HG03097 (cell line): ENCODE measurements at regions not wholly inside any gene's neighbourhood (a gene's known extent, or its start where the extent isn't known, plus 50 kb on each side); places are given as distances from the start of the nearest gene placed in this dataset.
"Not testable (repeated sequence)": the region's sequence is repeated elsewhere in the genome, so short reads cannot be mapped to it uniquely, and the experiment has no call there.

Source experiments
- ATAC-seq: cut with Tn5 transposase; IDR thresholded peaks from one replicate; pipeline ENCODE4 v1.9.1; 2021; ENCODE audit not compliant: unreplicated experiment, low FRiP score

DNA sequence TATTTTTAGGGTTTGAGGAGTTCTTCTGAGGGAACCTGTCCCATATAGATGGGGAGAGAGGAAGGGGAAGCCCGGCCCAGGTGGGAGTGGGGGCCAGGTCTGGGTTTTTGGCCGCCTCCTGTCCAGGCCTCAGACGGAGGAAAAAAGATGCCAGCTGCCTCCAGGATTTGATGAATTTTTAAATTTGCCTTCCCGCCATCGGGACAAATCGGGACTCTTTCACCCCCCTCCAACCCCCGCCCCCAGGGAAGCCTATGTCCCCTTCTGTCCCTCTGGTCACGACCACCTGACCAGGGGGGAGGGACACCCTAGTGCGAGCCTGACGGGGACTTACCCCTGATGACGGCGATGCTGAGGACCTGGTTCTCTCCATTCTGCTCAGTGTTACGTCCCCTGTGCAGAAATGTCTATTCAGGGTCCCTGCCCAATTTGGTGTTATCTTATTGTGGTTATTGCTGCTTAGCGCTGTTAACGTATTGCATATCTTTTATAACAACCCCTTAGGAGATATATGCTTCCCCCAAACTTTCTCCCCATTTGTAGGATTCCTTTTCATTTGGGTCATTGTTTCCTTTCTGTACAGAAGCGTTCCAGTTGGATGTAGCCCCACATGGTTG, 115.9 kb upstream of the GRK3 start:
- ATAC-seq: peak; percentile 26

DNA sequence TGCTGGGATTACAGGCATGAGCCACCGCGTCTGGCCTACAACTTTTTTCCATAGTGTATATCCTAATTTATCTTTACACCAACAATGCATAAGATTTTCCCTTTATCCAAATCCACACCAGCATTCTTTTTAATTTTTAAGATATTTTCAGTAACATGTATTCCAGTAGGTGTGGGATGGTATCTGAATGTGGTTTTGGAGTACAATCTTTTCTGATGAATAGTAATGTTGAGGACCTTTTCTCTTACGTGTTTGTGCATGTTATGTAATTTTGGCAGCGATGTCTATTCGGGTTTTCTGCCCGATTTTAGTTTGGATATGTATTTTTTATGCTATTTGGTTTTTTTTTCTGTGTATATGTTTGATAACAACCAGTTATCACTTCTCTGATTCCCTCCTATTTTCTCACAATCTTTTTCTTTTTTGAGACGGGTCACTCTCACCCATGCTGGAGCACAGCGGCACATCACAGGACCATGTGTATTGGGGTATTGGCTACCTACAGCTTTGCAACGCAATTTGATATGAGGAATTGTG, 114.6 kb upstream of the GRK3 start:
- ATAC-seq: no peak

DNA sequence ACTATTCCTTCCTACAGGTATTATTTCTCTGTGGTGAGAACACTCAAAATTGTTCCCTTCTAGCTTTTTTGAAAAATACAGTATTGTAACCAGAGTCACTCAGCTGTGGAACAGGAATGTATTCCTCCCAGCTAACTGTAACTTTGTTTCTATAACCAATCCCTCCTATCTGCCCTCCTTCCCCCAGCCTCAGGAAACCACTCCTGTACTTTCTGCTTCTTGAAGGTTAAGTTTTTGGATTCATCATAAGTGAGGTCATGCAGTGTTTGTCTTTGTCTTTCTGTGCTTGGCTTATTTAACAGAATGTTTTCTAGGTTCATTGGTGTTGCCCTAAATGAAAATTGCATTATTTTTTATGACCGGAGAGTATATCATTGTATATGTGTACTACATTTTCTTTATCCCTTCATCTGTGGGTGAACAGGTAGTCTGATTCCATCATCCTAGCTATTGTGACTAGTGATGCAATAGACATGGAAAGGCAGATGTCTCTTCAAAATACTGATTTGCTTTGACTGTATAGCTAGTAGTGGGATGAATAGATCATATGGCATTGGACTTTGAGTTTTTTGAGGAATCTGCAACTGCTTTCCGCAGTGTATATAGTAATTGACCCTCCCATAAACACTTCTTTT, 112.9 kb upstream of the GRK3 start:
- no peak for ATAC-seq

DNA sequence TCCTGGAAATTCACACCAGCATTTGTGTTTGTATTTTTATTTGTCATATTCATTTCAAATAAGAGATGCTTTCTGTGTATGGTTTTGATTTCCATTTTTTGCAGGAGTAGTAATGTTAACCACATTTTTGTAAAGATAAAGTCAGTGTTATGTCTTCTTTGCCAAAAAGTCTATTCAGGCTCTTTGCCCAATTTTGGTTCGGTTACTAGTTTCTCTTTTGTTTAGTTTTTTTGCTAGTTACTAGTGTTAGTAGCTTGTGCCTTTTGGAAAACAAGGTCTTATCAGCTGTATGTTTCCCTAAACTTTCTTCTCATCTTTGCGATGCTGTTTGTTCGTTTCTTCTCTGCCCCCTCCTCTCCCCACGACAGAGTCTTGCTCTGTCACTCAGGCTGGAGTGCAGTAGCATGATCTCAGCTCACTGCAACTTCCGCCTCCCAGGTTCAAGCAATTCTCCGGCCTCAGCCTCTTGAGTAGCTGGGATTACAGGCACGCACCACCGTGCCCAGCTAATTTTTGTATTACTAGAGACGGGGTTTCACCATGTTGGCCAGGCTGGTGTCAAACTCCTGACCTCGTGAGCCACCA, 112.3 kb upstream of the GRK3 start:
- ATAC-seq: no peak

DNA sequence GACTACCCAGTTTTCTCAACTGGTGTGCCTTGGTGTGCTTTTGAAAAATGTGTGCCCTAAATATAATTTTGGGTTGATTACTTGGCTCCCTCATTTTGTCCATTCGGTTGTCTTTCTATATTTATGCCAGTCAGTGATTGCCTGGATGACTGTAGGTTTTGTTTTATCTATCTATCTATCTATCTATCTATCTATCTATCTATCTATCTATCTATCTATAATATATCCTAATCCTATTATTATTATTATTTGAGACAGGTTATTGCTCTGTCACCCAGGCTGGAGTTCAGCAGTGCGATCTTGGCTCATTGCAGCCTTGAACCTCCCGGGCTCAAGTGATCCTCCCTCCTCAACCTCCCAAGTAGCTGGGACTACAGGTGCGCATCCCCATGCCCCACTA, 111.4 kb upstream of the GRK3 start:
- ATAC-seq: no peak

DNA sequence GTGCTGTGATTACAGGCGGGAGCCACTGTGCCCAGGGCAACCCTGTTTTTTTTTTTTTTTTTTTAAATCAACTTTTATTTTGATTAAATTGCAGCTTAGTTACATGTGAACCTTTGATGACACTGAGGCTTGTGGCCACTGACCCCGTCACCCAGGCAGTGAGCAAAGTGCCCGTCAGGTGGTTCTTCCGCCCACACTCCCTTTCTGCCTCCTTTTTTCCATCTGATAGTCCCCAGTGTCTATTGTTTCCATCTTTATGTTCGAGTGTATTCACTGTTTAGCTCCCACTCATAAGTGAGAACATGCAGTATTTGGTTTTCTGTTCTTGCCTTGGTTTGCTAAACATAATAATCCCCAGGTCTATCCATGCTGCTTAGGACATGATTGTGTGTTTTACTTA, 110.9 kb upstream of the GRK3 start:
- ATAC-seq: no peak

DNA sequence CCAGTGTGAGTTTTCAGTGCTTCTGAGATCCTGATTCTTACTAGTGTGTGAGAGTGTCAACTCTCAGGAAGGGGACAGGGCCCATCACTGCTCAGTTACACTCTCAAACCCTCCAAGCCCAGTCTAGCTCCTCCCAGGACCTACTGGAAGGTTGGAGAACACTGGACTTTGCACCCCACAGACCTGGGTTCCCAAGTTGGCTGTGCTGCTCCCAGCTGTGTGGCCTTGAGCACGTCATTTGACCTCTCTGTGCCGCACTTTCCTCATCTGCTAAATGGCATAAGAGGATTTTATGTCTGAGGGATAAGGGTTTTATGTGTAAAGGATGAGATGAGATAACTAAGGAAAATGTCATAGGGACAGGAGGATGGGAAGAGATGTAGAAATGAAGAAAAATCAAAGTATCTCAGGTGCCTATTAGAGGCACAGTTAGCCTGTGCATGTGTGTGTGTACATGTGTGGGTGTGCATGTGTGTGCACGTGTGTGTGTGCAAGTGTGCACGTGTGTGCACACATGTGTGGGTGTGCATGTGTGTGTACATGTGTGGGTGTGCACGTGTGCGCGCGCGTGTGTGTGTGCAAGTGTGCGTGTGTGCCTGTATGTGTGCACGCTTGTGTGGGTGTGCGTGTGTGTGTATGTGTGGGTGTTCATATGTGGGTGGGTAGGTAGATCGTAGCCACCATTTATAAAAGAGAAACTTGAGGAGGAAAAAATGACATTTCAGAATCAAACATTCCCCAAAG, 108.0 kb upstream of the GRK3 start:
- ATAC-seq: not testable (repeated sequence)

DNA sequence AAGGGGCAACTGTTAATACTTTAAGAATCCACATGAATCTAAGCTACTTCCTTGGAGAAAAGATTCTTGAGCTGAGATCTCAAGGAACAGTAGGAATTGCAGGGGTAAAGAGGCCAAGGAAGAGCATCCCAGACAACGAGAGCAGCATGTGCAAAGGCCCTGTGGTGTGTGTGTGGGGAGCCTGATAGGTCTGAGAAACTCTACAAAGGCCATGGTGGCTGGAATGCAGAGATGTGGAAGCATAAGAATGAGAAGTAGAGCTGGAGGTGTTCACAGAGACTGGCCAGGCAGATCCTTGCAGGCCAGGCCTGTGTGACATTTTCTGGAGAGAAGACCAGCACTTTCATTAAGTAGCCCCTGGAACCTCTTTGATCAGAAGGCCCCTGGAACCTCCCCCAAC, 105.8 kb upstream of the GRK3 start:
- ATAC-seq: not testable (repeated sequence)

DNA sequence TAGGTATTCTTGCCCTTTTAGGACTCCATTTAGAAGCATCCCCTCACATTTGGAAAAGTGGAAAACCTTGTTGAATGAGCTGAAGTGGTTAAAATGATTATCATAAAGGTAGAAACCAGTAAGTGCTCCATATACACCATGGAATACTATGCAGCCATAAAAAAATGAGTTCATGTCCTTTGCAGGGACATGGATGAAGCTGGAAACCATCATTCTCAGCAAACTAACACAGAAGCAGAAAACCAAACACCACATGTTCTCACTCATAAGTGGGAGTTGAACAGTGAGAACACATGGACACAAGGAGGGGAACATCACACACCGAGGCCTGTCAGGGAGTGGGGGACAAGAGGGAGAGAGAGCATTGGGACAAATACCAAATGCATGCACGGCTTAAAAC, 103.8 kb upstream of the GRK3 start:
- ATAC-seq: not testable (repeated sequence)

DNA sequence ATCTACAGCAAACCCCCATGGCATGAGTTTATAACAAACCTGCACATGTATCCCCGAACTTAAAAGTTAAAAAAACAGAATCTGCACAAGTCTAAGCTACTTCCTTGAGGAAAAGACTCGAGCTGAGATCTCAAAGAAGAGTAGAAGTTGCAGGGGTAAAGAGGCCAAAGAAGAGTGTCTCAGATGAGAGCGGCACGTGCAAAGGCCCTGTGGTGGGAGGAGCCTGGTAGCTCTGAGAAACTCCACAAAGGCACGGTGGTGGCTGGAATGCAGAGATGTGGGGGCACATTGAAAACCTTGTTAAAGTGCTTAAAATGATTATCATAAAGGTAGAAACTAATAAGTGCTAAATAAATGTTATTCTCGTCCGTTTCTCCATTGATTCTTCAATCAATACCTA, 103.2 kb upstream of the GRK3 start:
- no peak for ATAC-seq

DNA sequence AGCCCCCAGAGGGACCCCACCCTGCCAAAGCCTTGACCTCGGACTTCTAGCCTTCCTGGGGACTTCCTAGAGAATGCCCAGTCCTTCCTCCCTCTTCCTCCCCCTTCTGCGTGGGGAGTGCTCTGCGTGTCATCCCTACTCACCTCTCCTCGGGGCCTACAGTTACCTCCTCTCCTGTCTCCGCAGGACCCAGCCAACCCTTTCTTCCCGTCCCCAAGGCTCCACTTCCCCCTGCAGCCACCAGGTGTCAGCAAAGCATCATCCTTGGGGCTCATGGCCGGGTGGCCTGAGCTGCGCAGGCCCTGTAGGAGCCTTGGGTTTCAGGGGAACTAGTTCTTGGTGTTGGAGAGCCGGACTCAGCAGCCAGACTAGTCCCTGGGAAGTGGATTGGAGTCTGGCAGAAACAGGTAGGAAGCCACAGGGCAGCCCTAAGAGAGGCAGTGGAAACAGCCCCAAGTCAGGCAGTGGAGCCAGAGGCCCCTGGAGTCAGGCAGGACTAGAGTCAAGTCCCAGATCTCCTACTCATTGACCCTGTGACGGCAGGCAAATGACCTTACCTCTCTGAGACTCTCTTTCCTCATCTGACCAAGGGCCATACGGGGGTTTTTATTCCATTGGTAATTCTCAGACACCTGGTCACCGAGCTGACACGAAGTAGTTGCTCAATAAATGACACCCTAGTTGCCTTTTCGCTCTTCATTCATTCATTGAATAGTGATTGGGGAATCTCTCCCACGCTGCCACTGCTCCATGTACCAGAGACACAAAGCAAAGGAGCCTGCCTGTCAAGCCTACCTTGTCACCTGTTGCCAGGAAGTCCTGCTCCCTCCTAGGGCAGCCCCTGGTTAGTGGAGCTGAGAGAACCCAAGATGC, 101.8 kb upstream of the GRK3 start:
- ATAC-seq: peak; percentile 57

DNA sequence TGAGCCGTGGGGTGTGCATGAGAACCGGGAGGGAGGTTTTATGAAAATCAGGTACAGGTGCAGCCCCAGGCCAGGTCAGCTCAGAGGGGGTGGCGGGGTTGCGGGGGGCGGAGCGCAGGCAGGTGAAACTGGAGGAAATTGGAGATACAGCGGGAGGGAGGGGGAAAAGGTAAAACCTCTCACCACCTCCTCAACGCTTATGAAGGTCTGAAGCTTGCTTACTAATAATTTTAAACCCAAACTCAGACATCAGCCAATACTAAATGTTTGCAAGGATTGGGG, 101.2 kb upstream of the GRK3 start:
- not testable (repeated sequence) for ATAC-seq

DNA sequence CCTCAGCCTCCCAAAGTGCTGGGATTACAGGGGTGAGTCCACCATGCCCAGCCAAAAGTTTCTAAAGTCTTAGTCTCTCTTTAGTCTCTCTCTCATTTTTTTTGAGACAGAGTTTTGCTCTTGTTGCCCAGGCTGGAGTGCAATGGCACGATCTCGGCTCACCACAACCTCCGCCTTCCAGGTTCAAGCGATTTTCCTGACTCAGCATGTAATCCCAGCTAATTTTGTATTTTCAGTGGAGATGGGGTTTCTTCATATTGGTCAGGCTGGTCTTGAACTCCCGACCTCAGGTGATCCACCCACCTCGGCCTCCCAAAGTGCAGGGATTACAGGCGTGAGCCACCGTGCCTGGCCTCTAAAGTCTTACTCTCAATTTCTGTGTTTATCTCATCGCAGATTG, 100.1 kb upstream of the GRK3 start:
- not testable (repeated sequence) for ATAC-seq

DNA sequence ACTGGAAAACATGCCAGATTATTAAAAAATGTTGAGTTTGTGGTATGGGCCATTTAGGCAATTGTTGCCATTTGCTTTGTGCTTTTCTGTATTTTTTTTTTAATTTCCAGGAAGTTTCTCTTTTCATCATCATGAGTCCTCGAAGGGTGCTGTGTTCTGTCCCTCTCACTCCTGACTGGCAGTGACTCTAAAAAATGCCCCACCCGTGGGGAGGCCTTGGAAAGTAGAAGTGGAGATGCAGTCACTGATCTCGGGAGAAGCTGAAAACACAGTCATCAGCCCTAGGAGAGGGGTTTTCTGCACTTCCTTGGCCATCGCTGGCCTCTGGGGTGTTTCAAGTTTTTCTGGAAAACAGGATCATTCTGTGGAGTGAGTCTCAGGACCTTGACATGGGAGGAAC, 98.5 kb upstream of the GRK3 start:
- no peak for ATAC-seq

DNA sequence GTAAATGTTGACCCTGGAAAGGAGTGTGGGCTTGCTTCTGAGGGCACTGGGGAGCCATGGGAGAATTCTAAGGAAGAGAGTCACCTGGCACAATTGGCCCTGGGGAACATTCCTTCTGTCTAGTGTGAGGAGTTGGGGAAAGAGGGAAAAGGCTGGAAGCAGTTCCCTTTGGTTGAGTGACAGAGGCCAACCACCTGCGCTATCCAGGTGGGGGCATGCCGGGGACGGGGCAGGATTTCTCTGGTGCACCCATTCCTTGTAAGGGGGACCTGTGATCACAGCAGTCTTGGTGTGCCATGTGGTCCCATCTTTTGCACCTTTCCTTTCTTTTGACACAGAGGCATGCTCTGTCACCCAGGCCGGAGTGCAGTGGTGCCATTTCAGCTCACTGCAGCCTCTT, 92.1 kb upstream of the GRK3 start:
- ATAC-seq: no peak

DNA sequence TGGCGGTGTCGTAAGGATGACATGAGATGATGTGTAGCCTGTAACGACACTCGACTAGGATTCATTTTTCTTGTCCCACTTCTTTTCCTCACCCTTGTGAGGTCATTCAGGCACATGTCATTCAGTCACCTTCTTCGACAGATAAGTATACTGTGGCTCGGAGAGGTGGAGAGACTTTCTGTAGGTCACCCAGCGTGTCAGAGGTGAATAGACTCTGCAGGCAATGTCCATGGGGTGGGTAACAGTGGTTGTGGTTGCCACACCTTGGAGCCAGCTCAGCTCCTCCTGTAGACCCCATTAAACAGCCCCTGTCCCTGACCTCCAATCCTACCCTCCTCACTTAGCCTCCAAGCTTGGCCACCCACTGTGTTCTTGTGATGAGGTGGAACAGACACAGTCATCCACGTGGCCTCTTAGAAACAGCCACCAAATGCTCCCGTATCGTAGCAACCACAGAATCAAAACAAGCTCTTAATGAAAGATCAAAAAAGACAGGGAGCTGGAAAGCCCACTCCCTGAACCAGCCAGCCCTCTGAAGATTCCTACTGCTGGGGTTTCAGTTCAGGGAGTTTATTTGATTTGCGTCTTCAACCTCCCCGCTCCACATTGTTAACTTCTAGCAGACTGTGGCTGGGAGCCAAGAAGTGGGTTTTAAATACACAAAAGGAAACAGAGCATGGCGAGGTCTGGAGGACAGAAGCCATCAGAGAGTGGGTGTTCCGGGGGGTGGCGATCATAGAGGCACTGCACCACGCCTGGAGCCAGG, 89.0 kb upstream of the GRK3 start:
- no peak for ATAC-seq

DNA sequence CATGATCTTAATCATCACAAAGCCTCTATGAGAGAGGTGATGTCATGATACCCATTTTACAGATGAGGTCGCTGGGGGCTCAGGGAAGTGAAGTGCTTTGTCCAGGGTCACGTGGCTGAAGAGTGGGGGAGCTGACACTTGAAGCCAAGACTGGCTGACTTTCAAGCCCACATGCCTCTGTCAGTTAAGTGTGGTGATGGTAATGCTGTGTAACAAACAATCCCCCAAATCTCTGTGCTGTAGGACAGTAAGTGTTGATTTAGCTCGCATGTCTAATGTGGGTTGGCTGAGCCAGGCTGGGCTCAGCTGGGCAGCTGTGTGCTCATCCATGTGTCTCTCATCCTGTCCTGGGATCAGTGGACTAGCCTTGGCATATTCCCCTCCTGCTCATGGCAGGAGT, 87.1 kb upstream of the GRK3 start:
- no peak for ATAC-seq

DNA sequence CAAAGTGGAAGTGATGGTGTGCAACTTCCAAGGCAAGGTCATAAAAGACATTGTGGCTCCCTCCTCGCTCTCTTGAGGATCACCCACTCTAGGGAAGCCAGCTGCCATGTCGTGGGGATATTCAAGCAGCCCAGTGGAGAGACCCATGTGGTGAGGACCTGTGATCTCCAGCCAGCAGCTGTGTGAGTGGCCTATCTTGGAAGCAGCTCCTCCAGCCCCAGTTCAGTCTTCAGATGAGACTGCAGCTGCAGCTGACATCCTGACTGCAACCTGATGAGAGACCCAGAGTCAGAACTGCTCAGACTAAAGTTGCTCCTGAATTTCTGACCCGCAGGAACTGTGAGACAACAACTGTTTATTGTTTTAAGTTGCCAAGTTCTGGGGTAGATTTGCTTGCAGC, 86.4 kb upstream of the GRK3 start:
- ATAC-seq: no peak

DNA sequence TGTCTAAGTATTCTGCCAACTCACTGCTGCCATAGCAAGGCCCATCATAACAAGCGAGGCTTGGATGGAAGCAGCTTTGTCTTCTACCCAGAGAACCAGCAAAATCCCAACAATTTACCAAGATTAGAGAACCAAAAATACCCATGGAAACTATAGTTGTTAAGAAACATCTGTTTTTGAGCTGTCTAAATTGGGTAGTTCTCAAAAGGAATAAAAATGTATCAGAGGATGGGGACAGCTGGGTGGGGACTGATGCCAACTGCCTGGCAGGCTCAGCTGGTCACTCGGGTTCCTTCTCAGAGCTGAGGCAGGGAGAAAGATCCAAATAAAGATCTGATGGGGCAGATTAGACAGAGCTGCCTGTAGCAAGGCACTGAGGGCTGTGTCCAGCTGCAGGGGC, 85.9 kb upstream of the GRK3 start:
- ATAC-seq: no peak

DNA sequence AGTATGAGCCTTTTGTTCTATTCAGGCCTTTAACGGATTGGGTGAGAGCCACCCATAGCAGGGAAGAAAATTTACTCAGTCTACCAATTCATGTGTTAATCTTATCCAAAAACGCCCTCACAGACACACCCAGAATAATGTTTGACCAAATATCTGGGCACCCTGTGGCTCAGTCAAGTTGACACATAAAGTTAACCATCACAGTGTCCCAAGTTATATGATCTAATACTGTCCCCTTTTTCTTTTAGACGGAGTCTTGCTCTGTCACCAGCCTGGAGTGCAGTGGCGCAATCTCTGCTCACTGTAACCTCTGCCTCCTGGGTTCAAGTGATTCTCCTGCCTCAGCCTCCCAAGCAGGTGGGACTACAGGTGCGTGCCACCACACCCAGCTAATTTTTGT, 83.6 kb upstream of the GRK3 start:
- ATAC-seq: not testable (repeated sequence)
